Parathyroid adenoma (tissue), 2 donors: ENCODE measurements at regions not wholly inside any gene's neighbourhood (a gene's known extent, or its start where the extent isn't known, plus 50 kb on each side); places are given as distances from the start of the nearest gene placed in this dataset.

ENCODE experiments used
- H2AFZ ChIP-seq: fragments of 300-600 bp; sonication (generic); one replicate; pipeline ENCODE4 v1.7.0; 2017; ENCODE audit warnings: antibody characterized with exemption, mild to moderate bottlenecking
- H3K27ac ChIP-seq: fragments of 300-600 bp; sonication (generic); one replicate; pipeline ENCODE4 v1.7.0; 2017
- H3K27me3 ChIP-seq: fragments of 300-600 bp; sonication (generic); one replicate; pipeline ENCODE4 v1.7.0; 2017; ENCODE audit warnings: low read length; ENCODE audit not compliant: control insufficient read depth, insufficient read depth
- H3K36me3 ChIP-seq: fragments of 300-600 bp; sonication (generic); one replicate; pipeline ENCODE4 v1.7.0; 2017; ENCODE audit warnings: low read length; ENCODE audit not compliant: control insufficient read depth, insufficient read depth
- H3K4me1 ChIP-seq: fragments of 300-600 bp; sonication (generic); one replicate; pipeline ENCODE4 v1.7.0; 2017; ENCODE audit warnings: control low read depth
- H3K4me2 ChIP-seq: fragments of 300-600 bp; sonication (generic); one replicate; pipeline ENCODE4 v1.7.0; 2017; ENCODE audit warnings: low read length
- H3K4me3 ChIP-seq: fragments of 300-600 bp; sonication (generic); one replicate; pipeline ENCODE4 v1.7.0; 2017; ENCODE audit warnings: low read depth, low read length
- H3K79me2 ChIP-seq: fragments of 300-600 bp; sonication (generic); one replicate; pipeline ENCODE4 v1.7.0; 2017; ENCODE audit warnings: control low read depth
- H3K9ac ChIP-seq: fragments of 300-600 bp; sonication (generic); one replicate; pipeline ENCODE4 v1.7.0; 2017; ENCODE audit warnings: mild to moderate bottlenecking
- H3K9me3 ChIP-seq: fragments of 300-600 bp; sonication (generic); one replicate; pipeline ENCODE4 v1.7.0; 2017; ENCODE audit warnings: low read length; ENCODE audit not compliant: control insufficient read depth
- TF ChIP-seq, protein P1 (sequence below): fragments of 300-600 bp; sonication (generic); IDR thresholded peaks from one replicate; pipeline ENCODE4 v1.7.0; 2017; ENCODE audit warnings: antibody characterized with exemption, mild to moderate bottlenecking
- donor health status: primary hyperparathyroidism.

DNA sequence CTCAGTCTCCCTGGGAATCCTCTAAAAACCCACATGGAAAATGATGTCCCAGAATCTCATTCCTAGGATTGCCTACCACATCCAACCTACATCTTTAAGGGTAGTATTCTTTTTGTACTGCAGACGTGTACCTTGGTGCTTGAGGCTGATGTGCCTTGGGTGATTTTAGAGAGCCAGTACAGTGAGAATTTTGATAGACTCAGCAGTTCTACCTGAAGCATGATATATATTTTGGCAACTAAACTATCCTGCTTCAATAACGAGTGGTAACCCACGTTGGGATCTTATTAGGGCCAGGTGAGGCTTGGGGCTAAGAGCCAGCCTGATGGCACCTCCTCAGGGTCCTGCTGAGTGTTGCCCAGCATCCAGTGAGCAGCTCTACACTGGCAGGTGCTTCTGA is 140.4 kb downstream of the ZNF518B start:
- no peak overlapping the region for H3K4me2 ChIP-seq
- no peak overlapping the region for H2AFZ ChIP-seq
- H3K4me3 ChIP-seq, result no peak overlapping the region
- no peaks in the 10 kb centered on the region for H3K9me3 ChIP-seq
- no peaks in the 10 kb centered on the region for H3K27me3 ChIP-seq
- no peaks in the 10 kb centered on the region for H3K4me1 ChIP-seq
- no peaks in the 10 kb centered on the region for H3K79me2 ChIP-seq
- H3K36me3 ChIP-seq, result no peaks in the 10 kb centered on the region
- TF ChIP-seq, protein P1, sequence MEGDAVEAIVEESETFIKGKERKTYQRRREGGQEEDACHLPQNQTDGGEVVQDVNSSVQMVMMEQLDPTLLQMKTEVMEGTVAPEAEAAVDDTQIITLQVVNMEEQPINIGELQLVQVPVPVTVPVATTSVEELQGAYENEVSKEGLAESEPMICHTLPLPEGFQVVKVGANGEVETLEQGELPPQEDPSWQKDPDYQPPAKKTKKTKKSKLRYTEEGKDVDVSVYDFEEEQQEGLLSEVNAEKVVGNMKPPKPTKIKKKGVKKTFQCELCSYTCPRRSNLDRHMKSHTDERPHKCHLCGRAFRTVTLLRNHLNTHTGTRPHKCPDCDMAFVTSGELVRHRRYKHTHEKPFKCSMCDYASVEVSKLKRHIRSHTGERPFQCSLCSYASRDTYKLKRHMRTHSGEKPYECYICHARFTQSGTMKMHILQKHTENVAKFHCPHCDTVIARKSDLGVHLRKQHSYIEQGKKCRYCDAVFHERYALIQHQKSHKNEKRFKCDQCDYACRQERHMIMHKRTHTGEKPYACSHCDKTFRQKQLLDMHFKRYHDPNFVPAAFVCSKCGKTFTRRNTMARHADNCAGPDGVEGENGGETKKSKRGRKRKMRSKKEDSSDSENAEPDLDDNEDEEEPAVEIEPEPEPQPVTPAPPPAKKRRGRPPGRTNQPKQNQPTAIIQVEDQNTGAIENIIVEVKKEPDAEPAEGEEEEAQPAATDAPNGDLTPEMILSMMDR, result no peak
- H3K9ac ChIP-seq, result no peak overlapping the region
- no peak overlapping the region for H3K27ac ChIP-seq

DNA sequence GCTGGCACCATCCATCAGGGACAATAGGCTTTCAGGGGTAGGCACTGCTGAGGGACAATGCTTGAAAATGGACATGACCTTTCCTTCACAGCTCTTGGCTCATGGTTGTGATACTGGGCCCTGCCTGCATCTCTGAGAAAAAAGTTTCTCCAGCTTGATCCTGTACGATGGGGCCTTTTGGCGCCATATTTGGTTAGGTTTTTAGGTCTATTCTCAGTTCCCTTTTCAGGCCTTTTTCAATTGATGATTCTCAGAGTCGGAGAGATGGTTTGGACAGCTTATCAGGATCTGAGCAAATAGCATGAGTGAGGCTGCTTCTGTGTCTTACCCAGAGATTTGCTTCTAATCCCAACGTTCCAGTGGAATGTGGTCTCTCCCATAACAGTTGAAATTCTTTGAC is 141.6 kb downstream of the ZNF518B start:
- TF ChIP-seq, protein P1, result no peak
- Histone ChIP-seq H3K4me3 (no peak overlapping the region), H3K79me2 (no peaks in the 10 kb centered on the region)

DNA sequence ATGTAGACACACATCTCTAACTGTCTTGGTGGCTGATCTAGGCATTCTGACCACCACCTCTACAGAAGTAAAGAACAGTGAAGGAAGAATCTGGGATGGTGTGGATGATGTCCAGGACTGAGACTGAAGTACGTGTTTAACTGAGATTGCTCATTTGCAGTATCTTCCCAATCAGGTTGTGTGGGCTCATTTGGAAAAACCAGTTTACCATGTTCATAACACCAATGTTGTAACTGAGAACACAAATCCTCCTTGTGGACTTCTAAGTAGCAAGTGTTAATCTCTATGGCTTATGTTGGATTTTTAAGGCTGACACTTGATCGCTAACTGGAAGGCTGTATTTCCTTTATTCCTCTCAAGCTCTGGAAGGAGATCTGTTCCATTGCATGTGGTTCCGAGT is 144.7 kb downstream of the ZNF518B start:
- no peaks in the 10 kb centered on the region for H3K9me3 ChIP-seq
- no peaks in the 10 kb centered on the region for H3K79me2 ChIP-seq
- H3K4me2 ChIP-seq, result no peak overlapping the region
- H3K36me3 ChIP-seq, result no peaks in the 10 kb centered on the region
- no peak overlapping the region for H3K9ac ChIP-seq
- no peak overlapping the region for H3K4me3 ChIP-seq
- no peaks in the 10 kb centered on the region for H3K27me3 ChIP-seq
- H3K27ac ChIP-seq, result no peak overlapping the region
- no peak overlapping the region for H2AFZ ChIP-seq
- no peaks in the 10 kb centered on the region for H3K4me1 ChIP-seq
- TF ChIP-seq, protein P1, result no peak

More for the DNA sequence above, 141.6 kb downstream of the ZNF518B start:
- Histone ChIP-seq H3K36me3 (no peaks in the 10 kb centered on the region), H3K27ac (no peak overlapping the region), H3K4me2 (no peak overlapping the region), H2AFZ (no peak overlapping the region), H3K9me3 (no peaks in the 10 kb centered on the region), H3K9ac (no peak overlapping the region), H3K27me3 (no peaks in the 10 kb centered on the region), H3K4me1 (no peaks in the 10 kb centered on the region)

DNA sequence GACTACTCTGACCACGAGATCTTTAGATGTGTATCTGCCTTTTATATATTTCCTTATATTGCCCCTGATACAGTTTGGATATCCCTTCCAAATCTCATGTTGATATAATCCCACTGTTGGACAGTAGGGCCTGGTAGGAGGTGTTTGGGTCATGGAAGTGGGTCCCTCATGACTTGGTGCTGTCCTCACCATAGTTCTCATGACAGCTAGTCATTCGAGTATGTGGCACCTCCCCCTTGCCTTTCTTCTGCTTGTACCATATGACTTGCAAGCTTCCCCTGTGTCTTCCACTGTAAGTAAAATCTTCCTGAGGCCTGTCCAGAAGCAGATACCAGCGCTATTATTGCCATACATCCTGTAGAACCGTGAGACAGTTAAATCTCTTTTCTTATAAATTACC is 145.3 kb downstream of the ZNF518B start:
- no peak overlapping the region for H3K4me3 ChIP-seq
- no peak overlapping the region for H3K9ac ChIP-seq
- no peak overlapping the region for H3K4me2 ChIP-seq
- no peaks in the 10 kb centered on the region for H3K4me1 ChIP-seq
- no peaks in the 10 kb centered on the region for H3K79me2 ChIP-seq
- TF ChIP-seq, protein P1, result no peak
- H3K36me3 ChIP-seq, result no peaks in the 10 kb centered on the region
- H3K27me3 ChIP-seq, result no peaks in the 10 kb centered on the region
- no peak overlapping the region for H3K27ac ChIP-seq
- H3K9me3 ChIP-seq, result no peaks in the 10 kb centered on the region
- no peak overlapping the region for H2AFZ ChIP-seq

DNA sequence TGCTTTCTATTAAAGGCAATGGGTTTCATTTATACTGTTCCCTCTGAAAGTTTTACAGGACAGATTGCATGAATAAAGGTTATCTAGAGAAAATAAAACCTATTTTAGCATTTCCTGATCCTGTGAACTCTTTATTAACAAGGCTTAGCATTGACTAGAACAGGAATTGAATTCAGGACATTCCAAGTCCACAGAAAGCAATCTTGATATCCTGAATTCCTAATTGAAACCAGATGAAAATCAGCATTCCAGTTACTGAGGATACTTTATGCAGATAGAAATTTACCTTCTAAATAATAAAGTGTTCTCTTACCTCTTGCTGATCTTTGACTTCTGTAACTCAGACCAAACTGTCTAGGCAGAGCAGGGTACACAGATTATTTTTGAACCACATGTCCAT is 151.4 kb downstream of the ZNF518B start:
- Histone ChIP-seq H3K36me3 (no peaks in the 10 kb centered on the region), H3K9me3 (no peaks in the 10 kb centered on the region), H3K4me3 (no peak overlapping the region), H2AFZ (no peak overlapping the region), H3K27ac (no peak overlapping the region), H3K27me3 (no peaks in the 10 kb centered on the region), H3K4me2 (no peak overlapping the region), H3K79me2 (no peaks in the 10 kb centered on the region), H3K4me1 (no peaks in the 10 kb centered on the region), H3K9ac (no peak overlapping the region)
- TF ChIP-seq, protein P1, result no peak
